ENCODE measurements at regions not wholly inside any gene's neighbourhood (a gene's known extent, or its start where the extent isn't known, plus 50 kb on each side); places are given as distances from the start of the nearest gene placed in this dataset.
"Not testable (repeated sequence)": the region's sequence is repeated elsewhere in the genome, so short reads cannot be mapped to it uniquely, and the experiment has no call there.

DNA sequence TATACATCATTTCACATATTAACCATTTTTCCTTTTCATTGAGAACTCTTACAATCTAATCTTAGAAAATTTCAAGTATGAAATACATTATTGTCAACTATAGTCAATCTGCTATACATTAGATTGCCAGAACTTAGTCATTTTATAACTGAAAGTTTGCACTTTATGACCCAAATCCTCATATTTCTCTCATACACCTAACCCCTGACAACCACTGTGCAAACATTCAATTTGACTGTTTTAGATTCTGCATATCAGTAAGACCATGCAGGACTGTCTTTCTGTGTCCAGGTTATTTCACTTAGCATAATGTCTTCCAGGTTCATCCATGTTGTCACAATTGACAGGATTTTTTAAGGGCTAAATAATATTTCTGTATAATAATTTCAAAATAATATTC, 1299.0 kb upstream of the B3GALT2 start:
- no peak for DNase-seq (ENCODE audit: low read depth)
- in situ Hi-C loops (cut with HindIII; ENCODE audit: low pct_unique_long_range_greater_than_20kb, low sequenced_read_pairs): no loop called here

DNA sequence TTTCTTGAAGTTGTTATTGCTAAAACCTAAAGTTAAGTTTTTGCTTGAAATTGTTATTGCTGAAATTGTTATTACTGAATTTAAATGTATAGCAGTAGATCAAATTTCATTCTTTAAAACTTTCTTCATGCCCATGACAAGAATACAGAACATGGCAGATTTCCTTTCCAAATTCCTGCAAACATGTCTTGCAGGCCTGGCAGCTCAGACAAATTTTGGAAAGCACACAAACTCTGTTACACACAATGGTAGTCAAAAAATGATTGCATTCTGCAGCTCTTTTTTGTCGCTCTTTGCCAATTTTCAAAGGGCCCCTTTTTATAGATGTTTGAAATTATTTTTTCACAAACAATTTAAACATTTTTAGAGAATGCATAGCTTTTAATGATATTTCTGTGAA, 1292.3 kb upstream of the B3GALT2 start:
- in situ Hi-C loops (cut with HindIII; ENCODE audit: low pct_unique_long_range_greater_than_20kb, low sequenced_read_pairs): no loop called here
- no peak for DNase-seq (ENCODE audit: low read depth)

DNA sequence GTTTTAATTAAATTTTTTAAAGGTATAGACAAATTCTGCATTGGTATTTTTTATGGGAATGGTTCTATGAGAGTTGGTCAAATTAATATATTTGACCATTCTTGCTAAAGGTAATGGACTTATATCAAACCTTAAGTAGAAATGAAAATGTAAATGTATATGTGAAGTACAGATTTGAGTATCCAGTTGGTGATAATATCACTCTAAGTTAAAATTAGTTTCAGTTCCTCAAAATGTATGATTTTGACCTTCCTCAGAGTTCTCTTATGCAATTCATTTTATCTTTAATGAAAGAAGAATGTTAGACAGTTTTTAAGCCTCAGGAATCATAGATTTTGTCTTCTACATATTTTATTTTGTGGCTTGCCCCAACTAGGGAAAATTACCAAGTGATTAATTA, 1291.5 kb upstream of the B3GALT2 start:
- in situ Hi-C loops (cut with HindIII; ENCODE audit: low pct_unique_long_range_greater_than_20kb, low sequenced_read_pairs): no loop called here
- DNase-seq (ENCODE audit: low read depth): no peak

DNA sequence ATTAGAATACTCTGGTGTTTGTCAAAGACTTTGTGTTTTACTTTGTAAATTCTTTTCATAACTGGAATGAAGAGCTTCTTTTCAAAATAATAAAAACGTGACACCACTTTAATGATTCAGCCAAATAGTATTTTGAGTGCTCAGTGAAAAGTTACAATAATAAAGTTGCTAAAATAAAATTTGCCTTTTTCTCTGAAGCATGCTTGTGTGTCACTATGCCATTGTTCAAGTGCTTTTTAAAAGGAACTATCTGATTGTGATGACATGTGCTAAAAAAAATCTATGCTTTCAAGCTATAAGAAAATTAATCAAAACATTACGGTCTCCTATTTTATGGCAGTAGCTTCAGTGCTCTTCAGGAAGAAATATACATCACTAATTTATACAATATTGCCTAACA, 1290.5 kb upstream of the B3GALT2 start:
- in situ Hi-C loops (cut with HindIII; ENCODE audit: low pct_unique_long_range_greater_than_20kb, low sequenced_read_pairs): no loop called here
- DNase-seq (ENCODE audit: low read depth): no peak

DNA sequence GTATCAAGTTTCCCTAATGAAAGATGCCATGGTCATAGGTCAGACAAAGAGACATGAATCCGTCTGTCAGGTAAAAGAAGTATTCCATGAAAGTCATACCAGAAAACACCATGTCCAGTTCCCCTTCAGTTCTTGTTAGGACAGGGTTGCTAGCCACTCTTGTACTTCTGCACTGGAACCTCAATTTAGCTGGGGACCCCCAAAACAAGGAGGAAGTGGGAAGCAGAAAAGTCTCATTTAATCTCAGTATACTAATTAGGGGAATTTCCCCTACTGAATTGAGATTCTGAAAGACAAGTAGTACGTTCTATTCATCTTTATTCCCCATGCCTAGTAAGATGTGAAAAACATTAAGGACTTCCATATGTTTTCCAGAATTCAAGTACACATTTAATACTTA, 1289.9 kb upstream of the B3GALT2 start:
- in situ Hi-C loops (cut with HindIII; ENCODE audit: low pct_unique_long_range_greater_than_20kb, low sequenced_read_pairs): no loop called here
- no peak for DNase-seq (ENCODE audit: low read depth)

DNA sequence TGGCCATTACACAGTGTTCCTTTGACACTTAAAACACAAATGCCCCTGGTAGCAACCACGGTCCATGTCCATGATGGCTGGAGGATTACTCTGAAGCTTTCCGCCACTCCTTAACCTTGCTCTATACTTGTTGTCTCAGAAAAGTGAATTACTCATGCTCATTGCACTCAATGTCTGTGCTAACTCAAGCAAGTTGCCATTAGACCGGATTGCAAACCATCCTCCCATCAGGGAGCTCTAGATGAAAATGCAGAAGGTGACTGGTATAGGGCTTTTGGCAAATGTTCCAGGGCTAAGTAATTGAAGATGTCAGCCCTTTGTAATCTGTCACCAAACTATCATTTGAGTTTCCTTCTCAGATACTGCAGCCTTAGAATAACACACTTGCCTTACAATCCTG, 1288.3 kb upstream of the B3GALT2 start:
- in situ Hi-C loops (cut with HindIII; ENCODE audit: low pct_unique_long_range_greater_than_20kb, low sequenced_read_pairs): no loop called here
- no peak for DNase-seq (ENCODE audit: low read depth)

DNA sequence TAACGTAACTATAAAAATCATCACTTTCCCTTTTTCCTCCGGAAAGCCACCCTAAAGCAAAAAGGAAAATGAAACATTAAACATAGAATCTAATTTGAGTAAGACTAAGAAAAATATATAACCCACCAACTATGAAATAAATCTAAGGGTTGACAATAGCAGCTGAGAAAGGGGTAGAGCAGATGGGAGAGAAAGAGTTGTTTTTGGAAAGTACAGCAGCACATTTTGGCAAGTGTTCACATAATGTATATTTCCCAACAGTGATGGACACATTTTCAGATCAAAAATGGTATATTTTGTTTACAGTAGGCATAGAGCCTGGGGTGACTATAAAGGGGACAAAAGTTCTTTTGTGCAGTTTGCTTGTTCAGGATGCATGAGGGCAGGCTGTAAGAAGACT, 1287.4 kb upstream of the B3GALT2 start:
- in situ Hi-C loops (cut with HindIII; ENCODE audit: low pct_unique_long_range_greater_than_20kb, low sequenced_read_pairs): no loop called here

DNA sequence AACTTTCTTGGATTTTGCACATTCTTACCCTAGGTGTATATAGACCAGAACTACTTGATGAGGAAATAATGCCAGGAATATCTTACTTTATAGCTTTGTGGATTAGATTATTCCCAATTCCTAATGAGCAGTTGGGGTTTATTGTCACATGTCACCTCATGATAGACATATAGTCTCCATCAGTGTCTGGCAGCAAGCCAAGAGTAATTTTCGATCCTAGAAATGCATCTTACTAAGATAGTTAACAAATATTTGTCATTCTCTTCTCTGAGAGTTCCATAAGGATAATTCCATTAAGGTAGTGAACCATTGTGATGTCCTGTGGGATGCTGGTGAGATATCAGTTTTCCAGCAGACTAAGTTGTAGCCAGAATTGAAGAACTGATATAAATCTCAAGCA, 1282.9 kb upstream of the B3GALT2 start:
- DNase-seq (ENCODE audit: low read depth): no peak
- in situ Hi-C loops (cut with HindIII; ENCODE audit: low pct_unique_long_range_greater_than_20kb, low sequenced_read_pairs): no loop called here

More for the DNA sequence above, 1287.4 kb upstream of the B3GALT2 start:
- no peak for DNase-seq (ENCODE audit: low read depth)

DNA sequence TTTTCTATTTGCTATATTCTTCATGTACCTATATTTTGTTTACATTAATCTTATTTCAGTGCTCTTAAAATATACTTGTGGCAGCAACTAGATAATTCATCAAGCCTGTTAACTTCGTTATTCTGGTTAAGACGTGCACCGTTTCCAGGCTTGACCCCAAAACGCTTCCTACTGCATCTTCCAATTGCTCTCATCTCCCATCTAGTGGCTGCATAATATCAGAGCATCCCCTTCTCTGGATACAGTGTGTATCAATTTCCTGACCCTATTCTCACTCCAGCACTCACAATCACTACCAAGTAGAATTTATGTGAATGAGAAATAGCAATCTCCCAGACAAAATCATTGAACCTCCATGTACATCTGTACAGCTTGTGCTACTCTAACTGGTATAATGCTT, 1280.3 kb upstream of the B3GALT2 start:
- in situ Hi-C loops (cut with HindIII; ENCODE audit: low pct_unique_long_range_greater_than_20kb, low sequenced_read_pairs): no loop called here
- no peak for DNase-seq (ENCODE audit: low read depth)

DNA sequence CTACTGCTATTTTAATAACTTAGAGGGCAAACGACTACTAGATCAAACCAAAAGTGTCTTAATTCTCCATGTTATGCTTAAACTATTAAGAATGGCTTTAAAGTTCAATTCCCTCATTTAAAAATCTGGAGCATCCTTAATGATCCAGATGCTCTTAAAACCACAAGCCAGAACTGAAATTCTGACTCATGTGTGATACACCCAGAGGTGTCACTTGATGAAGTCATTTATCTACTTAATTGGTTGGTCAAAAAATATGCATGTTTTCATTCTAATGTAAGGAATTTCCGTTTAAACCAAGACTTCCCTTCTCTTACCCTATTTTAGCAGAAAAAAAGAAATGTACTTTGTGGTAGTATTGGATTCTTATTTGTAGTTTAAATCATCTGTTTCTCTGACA, 1261.2 kb upstream of the B3GALT2 start:
- in situ Hi-C loops (cut with HindIII; ENCODE audit: low pct_unique_long_range_greater_than_20kb, low sequenced_read_pairs): no loop called here
- no peak for DNase-seq (ENCODE audit: low read depth)

DNA sequence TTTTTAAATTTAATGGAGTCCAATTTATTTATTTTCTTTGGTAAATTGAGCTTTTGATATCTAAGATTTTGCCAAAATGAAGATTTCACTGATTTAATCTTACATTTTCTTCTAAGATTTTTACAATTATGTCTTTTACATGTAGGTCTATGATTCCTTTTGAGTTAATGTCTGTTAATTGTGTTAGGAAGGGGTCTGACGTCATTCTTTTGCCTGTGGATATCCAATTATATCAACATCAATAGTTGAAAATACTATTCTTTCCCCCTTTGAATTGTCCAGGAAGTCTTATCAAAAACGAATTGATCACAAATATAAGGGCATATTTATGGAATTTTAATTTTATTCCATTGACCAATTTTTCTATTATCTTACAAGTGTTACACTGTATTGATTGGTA, 1258.8 kb upstream of the B3GALT2 start:
- in situ Hi-C loops (cut with HindIII; ENCODE audit: low pct_unique_long_range_greater_than_20kb, low sequenced_read_pairs): no loop called here
- no peak for DNase-seq (ENCODE audit: low read depth)

DNA sequence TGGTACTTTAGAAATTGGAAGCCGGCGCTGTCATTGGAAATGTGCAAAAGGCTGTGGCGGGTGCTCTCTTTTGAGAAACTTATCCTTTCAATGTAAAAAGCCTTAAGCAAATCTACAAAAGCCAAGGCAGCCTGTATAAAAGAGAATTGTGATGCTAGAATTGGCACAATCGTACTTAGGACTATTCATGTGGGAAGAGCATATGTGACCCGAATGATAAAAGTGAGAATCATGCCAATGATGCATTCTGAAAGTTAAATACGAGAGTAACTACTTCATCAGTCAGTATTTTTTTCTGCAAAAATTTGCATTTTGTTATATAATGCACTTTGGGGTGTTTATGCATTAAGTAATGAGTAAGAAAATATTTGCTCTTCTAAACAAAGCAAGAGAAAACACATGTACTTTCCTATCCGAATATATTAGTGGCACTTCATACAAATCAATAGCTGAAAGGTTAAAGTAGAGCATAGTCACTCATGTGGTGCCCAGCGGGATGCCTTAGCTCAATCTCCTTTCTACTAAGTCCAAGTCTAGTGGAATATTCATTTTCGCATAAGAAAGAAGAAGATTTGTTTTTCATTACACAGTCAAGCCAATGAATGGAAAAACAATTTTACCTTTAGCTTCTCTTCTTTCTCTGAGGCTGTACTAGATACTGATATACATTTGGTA, 1256.6 kb upstream of the B3GALT2 start:
- in situ Hi-C loops (cut with HindIII; ENCODE audit: low pct_unique_long_range_greater_than_20kb, low sequenced_read_pairs): no loop called here
- no peak for DNase-seq (ENCODE audit: low read depth)

DNA sequence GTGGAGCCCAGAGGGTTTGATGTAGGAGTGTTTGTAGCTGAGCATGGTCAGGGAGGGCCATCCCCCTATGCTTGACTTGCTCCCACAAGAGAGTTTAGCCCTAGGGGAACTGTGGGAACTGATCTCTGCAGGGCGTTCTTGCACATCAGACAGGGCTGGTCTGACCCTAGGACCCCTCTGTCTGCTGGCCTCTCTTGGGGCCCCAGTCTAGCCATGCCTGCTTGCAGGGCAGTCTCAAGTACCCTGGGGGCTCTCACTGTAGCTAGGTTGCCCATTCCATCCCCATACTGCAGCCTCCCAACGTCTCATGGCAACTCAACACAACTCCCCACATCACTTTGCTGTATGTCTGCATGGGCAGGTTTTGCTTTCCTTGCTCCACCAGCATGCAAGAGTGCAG, 1250.7 kb upstream of the B3GALT2 start:
- in situ Hi-C loops (cut with HindIII; ENCODE audit: low pct_unique_long_range_greater_than_20kb, low sequenced_read_pairs): no loop called here
- no peak for DNase-seq (ENCODE audit: low read depth)

DNA sequence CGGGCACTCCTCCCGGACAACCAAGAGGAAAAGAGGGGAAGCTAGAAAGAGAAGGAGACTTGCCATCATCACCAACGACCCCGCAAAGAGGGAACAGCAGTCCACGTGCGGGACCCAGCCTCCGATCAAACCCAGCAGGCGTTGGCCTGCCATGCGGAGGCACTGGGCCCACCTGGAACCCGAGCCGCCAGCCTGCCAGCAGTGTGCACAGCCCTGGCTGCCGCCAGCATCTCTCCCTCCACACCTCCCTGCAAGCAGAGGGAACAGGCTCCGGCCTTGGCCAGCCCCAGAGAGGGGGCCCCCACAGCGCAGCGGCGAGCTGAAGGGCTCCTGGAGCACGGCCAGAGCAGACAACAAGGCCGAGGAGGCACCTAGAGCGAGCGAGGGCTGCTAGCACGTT, 1244.7 kb upstream of the B3GALT2 start:
- in situ Hi-C loops (cut with HindIII; ENCODE audit: low pct_unique_long_range_greater_than_20kb, low sequenced_read_pairs): no loop called here
- DNase-seq (ENCODE audit: low read depth): no peak

DNA sequence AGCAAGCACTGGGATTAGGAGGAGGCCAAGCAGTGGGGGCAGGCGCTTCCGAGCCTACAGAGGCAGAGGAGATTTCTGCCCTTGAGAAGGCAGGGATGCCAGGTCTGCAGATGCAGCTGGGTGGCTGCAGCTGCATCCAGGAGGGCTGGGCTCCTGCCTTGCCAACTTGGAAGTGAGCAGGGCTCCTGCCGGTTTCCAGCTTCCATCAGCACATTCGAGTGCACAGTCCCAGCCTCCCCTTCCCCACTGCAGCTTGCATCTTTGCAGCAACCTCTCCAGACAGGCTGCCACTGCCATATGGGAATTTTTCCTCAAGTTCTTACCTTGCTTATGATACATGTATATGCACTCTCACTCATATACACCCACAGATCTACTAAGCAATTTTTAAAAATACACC, 1234.3 kb upstream of the B3GALT2 start:
- in situ Hi-C loops (cut with HindIII; ENCODE audit: low pct_unique_long_range_greater_than_20kb, low sequenced_read_pairs): no loop called here
- DNase-seq (ENCODE audit: low read depth): no peak

DNA sequence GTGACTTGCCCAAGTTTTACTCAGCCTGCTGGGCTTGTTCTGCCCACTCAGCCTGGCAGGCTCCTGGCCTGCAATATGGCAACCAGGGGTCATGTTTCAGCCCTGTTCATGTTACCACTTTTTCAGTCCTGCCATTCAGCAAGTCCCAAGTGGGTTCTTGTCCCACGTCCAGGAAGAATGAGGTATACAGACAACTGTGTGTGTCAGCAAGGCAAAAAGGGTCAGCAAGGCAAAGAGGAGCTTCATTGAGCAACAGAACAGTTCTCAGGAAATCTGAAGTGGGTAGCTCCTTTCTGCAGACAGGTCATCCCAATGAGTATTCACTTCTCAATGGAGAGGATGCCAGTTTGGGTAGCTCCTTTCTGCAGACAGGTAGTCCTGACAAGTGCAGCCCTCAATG, 1233.3 kb upstream of the B3GALT2 start:
- in situ Hi-C loops (cut with HindIII; ENCODE audit: low pct_unique_long_range_greater_than_20kb, low sequenced_read_pairs): no loop called here
- no peak for DNase-seq (ENCODE audit: low read depth)

DNA sequence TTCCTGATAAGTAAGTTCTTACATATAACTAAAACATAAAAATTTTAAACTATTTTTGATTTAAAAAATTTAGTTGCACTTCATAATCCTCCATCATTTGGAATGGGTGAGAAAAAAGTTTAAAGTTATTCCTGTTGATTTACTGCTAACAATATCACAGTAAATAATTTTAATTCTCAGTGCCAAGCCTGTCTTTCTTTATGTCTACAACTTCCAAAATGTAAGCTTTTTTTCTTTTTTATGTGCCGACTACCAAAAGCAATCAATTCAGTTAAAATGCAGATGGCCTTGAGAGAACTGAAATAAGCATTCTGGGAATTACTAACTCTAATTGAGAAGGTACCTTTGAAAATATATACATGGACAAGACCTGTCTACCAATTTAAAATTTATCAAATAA, 1224.3 kb upstream of the B3GALT2 start:
- DNase-seq (ENCODE audit: low read depth): no peak
- in situ Hi-C loops (cut with HindIII; ENCODE audit: low pct_unique_long_range_greater_than_20kb, low sequenced_read_pairs): no loop called here

DNA sequence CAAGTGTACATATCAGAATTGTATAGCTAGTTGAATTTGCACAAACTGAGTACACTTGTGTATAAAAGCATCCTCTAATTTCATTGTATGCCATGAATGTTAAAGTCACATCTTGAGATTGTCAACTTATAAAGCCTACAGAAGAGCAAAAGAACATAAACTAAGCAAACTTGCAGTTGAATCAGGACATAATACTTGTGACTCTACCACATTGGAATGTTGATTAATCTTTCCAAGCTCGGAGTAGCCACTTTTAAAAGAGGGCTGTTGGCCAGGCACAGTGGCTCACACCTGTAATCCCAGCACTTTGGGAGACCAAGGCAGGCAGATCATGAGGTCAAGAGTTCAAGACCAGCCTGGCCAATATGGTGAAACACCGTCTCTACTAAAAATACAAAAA, 1220.8 kb upstream of the B3GALT2 start:
- peak; percentile 3 for DNase-seq (ENCODE audit: low read depth)
- in situ Hi-C loops (cut with HindIII; ENCODE audit: low pct_unique_long_range_greater_than_20kb, low sequenced_read_pairs): not testable (repeated sequence)

DNA sequence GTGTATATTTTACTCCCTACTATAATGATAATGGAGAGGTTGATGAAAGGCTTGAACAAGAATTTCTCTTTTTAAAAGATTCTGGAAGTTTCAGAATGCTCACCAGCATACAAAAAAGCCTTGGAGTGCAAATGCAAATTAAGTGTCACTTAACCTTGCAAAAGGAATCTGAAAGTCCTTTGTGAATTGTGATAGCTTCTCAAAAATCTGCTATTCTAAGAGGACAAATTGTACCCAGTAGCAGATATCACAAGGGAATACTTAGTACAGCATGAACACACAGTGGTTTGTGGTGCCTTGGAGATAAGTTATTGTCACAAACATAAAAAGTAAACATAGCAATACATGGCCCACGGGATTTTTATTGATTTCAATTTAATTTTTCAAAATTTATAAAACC, 1208.3 kb upstream of the B3GALT2 start:
- in situ Hi-C loops (cut with HindIII; ENCODE audit: low pct_unique_long_range_greater_than_20kb, low sequenced_read_pairs): no loop called here
- no peak for DNase-seq (ENCODE audit: low read depth)

DNA sequence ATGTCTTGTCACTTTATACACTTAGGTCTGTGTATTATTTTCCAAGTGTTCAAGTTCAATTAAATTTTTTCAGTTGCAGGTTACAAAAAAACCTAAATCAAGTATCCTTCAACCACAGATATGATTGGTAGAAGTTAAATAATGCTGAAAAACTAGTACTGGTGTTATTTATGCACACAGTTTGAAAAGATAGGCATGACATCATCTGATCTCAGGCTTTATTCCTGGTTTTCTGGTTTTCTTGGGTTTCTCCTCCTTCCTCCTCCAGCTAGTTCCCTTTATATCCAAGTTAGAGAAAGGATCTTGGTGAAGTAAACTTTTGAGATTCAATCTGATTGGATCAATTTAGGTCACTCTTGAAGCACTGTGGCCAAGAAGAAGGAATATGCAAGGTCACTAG, 1201.1 kb upstream of the B3GALT2 start:
- DNase-seq (ENCODE audit: low read depth): no peak
- in situ Hi-C loops (cut with HindIII; ENCODE audit: low pct_unique_long_range_greater_than_20kb, low sequenced_read_pairs): no loop called here

DNA sequence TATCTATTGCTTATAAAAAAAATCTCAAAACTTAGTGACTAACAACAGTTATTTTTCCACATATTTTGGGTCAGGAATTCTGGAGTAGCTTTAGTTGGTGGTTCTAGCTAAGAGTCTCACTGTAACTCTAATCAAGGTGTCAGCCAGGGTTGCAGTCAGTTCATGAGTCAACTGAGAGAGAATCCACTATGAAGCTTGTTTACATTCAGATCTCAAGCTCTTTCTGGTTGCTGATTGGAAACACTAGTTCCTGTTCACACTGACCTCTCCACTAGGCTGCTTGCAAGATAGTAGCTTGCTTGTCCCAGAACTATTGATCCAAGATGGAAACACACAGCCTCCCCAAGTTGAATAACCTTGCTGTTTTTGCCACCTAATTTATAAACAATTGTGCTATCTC, 1192.1 kb upstream of the B3GALT2 start:
- no peak for DNase-seq (ENCODE audit: low read depth)

More for the DNA sequence above, 1192.1 kb upstream of the B3GALT2 start:
- in situ Hi-C loops (cut with HindIII; ENCODE audit: low pct_unique_long_range_greater_than_20kb, low sequenced_read_pairs): no loop called here

Measured in Caki2 (cell line).